HCT116 (cell line): ENCODE measurements at regions not wholly inside any gene's neighbourhood (a gene's known extent, or its start where the extent isn't known, plus 50 kb on each side); places are given as distances from the start of the nearest gene placed in this dataset.

ENCODE experiments used
- ATAC-seq: fragments of 200-7000 bp; cut with Tn5 transposase; 2 replicates; pipeline ENCODE4 v1.9.1; 2020; ENCODE audit warnings: mild to moderate bottlenecking, moderate library complexity
- BruUV-seq: library from RNA; stranded (reverse); fragments of 400-500 nt; replicated peaks from 2 replicates; lab custom pipeline; 2021; lab: Mats Ljungman, UMichigan
- CTCF ChIA-PET: fragments of 300-600 bp; sonication (Branson Sonifier 250); formaldehyde crosslinking; loops from one replicate; lab custom pipeline; 2021; ENCODE audit warnings: antibody characterized with exemption; lab: Charles Lee
- POLR2A ChIA-PET: fragments of 300-600, 350-600 bp; sonication (Branson Sonifier 250); formaldehyde crosslinking; loops from one replicate; lab custom pipeline; 2021; ENCODE audit warnings: antibody characterized with exemption; lab: Charles Lee
- RAD21 ChIA-PET, 2 experiments: fragments of 300-600 bp; sonication (Branson Sonifier 250); formaldehyde crosslinking; loops; one replicate each; lab custom pipeline; 2023; ENCODE audit warnings: low total read pairs in 2 of 2; ENCODE audit not compliant: uncharacterized antibody in 2 of 2, unreplicated experiment in 2 of 2, low non-redundant PET in 1 of 2; lab: Charles Lee
- DNase-seq: peaks from one replicate; pipeline ENCODE4 v3.0.0-alpha.2; 2010; ENCODE audit warnings: low read depth, low spot score
- H2AFZ ChIP-seq: fragments of 200-600 bp; shearing (Covaris generic), sonication (generic); 2 replicates; pipeline ENCODE4 v1.6.1; 2017; ENCODE audit warnings: low read depth, mixed run types, mixed read lengths, antibody characterized with exemption, low read length; ENCODE audit not compliant: poor library complexity, severe bottlenecking
- H3K27ac ChIP-seq: 2 replicates; pipeline ENCODE4 v1.5.1; 2012; ENCODE audit warnings: low read depth, low read length
- H3K27me3 ChIP-seq: fragments of 200-600 bp; sonication (generic); 2 replicates; pipeline ENCODE4 v1.6.1; 2016; ENCODE audit warnings: mixed run types, low read length, mixed read lengths; ENCODE audit not compliant: insufficient read depth
- H3K36me3 ChIP-seq, 2 experiments: fragments of 200-500 bp in 1 of 2; fragments of 200-600 bp in 1 of 2; sonication (Bioruptor generic) in 1 of 2; sonication (generic) in 1 of 2; 2 replicates each; pipeline versions ENCODE4 v1.5.1 to v1.6.1; 2014 to 2016; ENCODE audit warnings: low read length in 2 of 2, inconsistent platforms in 1 of 2, mixed read lengths in 1 of 2, mixed run types in 1 of 2; ENCODE audit not compliant: insufficient read depth in 2 of 2, control insufficient read depth in 1 of 2
- H3K4me1 ChIP-seq, 2 experiments: fragments of 200-600 bp in 1 of 2; sonication (generic) in 1 of 2; 2 replicates each; pipeline versions ENCODE4 v1.5.1 to v1.6.1; 2012 to 2017; ENCODE audit warnings: low read length in 2 of 2, inconsistent platforms in 1 of 2, mild to moderate bottlenecking in 1 of 2, mixed read lengths in 1 of 2, mixed run types in 1 of 2, moderate library complexity in 1 of 2; ENCODE audit not compliant: insufficient read depth in 2 of 2, control insufficient read depth in 1 of 2
- H3K4me2 ChIP-seq: fragments of 200-600 bp; sonication (generic); 2 replicates; pipeline ENCODE4 v1.6.1; 2017; ENCODE audit warnings: mixed run types, low read length, mixed read lengths
- H3K4me3 ChIP-seq, 2 experiments: fragments of 200-600 bp in 1 of 2; sonication (generic) in 1 of 2; replicated peaks in 1 of 2; 2 replicates each; pipeline ENCODE4 v1.5.1; 2011 to 2016; ENCODE audit warnings: low read length in 2 of 2, control low read depth in 1 of 2, low read depth in 1 of 2, mild to moderate bottlenecking in 1 of 2, mixed read lengths in 1 of 2, mixed run types in 1 of 2
- H3K79me2 ChIP-seq: fragments of 200-600 bp; sonication (generic); 2 replicates; pipeline ENCODE4 v1.6.1; 2017; ENCODE audit warnings: mild to moderate bottlenecking, mixed run types, low read length, moderate library complexity, mixed read lengths; ENCODE audit not compliant: insufficient read depth
- H3K9ac ChIP-seq: fragments of 200-600 bp; sonication (generic); 2 replicates; pipeline ENCODE4 v1.6.1; 2016; ENCODE audit warnings: low read length, mixed read lengths
- H3K9me2 ChIP-seq: fragments of 200-600 bp; sonication (generic), shearing (Covaris generic); 2 replicates; pipeline ENCODE4 v1.6.1; 2017; ENCODE audit warnings: mixed run types, mild to moderate bottlenecking, moderate library complexity; ENCODE audit not compliant: insufficient read depth
- H3K9me3 ChIP-seq, 2 experiments: fragments of 200-500 bp in 1 of 2; fragments of 200-600 bp in 1 of 2; sonication (Bioruptor generic) in 1 of 2; sonication (generic) in 1 of 2; 2 replicates each; pipeline ENCODE4 v1.6.1; 2014 to 2017; ENCODE audit warnings: low read length in 2 of 2, mixed read lengths in 2 of 2, inconsistent platforms in 1 of 2, low read depth in 1 of 2, mild to moderate bottlenecking in 1 of 2, mixed run types in 1 of 2, moderate library complexity in 1 of 2; ENCODE audit not compliant: control insufficient read depth in 1 of 2, insufficient read depth in 1 of 2
- H4K20me1 ChIP-seq: fragments of 200-600 bp; sonication (generic), shearing (Covaris generic); 2 replicates; pipeline ENCODE4 v1.6.1; 2017; ENCODE audit warnings: mixed run types, mild to moderate bottlenecking, moderate library complexity; ENCODE audit not compliant: insufficient read depth
- ATF3 ChIP-seq: IDR thresholded peaks from 2 replicates; pipeline ENCODE4 v1.6.1; 2012
- CBX3 ChIP-seq: IDR thresholded peaks from 2 replicates; pipeline ENCODE4 v1.6.1; 2012; ENCODE audit warnings: low read depth
- ELF1 ChIP-seq: IDR thresholded peaks from 2 replicates; pipeline ENCODE4 v1.6.1; 2012; ENCODE audit warnings: low read depth, borderline replicate concordance
- EZH2 ChIP-seq: fragments of 200-600 bp; sonication (generic); IDR thresholded peaks from 2 replicates; pipeline ENCODE4 v1.6.1; 2017; ENCODE audit warnings: antibody characterized with exemption, mixed run types
- EZH2phosphoT487 ChIP-seq: fragments of 200-600 bp; IDR thresholded peaks from 2 replicates; pipeline ENCODE4 v1.6.1; 2018; ENCODE audit warnings: antibody characterized with exemption, borderline replicate concordance
- FOSL1 ChIP-seq: IDR thresholded peaks from 2 replicates; pipeline ENCODE4 v1.6.1; 2012; ENCODE audit warnings: low read depth
- JUND ChIP-seq: IDR thresholded peaks from 2 replicates; pipeline ENCODE4 v1.6.1; 2012
- MAX ChIP-seq: IDR thresholded peaks from 2 replicates; pipeline ENCODE4 v1.6.1; 2012
- RAD21 ChIP-seq: IDR thresholded peaks from 2 replicates; pipeline ENCODE4 v1.6.1; 2012; ENCODE audit warnings: low read depth, mild to moderate bottlenecking
- SIN3A ChIP-seq: IDR thresholded peaks from 2 replicates; pipeline ENCODE4 v1.6.1; 2012; ENCODE audit warnings: low read depth
- SRF ChIP-seq: IDR thresholded peaks from 2 replicates; pipeline ENCODE4 v1.6.1; 2012; ENCODE audit warnings: low read depth
- TCF7L2 ChIP-seq: IDR thresholded peaks from 2 replicates; pipeline ENCODE4 v1.7.0; 2011; ENCODE audit warnings: borderline replicate concordance, inconsistent platforms; ENCODE audit not compliant: insufficient read depth, insufficient read length; ENCODE audit errors: extremely low read depth
- ZFX ChIP-seq: fragments of 450-650 bp; IDR thresholded peaks from 2 replicates; pipeline ENCODE4 v1.6.1; 2017
- intact Hi-C: fragments of 100-400 bp; cut with micrococcal nuclease; formaldehyde crosslinking; loops from 2 replicates; pipeline ENCODE4 v1.10.0; 2022

GRCh38 chr6:119539066-119539746, 189.6 kb upstream of the MAN1A1 start:
- ChIA-PET CTCF (interaction anchor here (0.7 kb wide), 1 partner anchor 181 kb away, joined by 3 read pairs; no protein-coding TSS in a partner anchor), RAD21 (no interaction called here), POLR2A (no interaction called here)
- H3K79me2 ChIP-seq = no peaks in the 10 kb centered on the region
- intact Hi-C loops = no loop called here
- H2AFZ ChIP-seq = no peak overlapping the region
- no peaks in the 10 kb centered on the region for H4K20me1 ChIP-seq
- H3K4me3 ChIP-seq = no peak overlapping the region
- no peak for TF ChIP-seq SIN3A
- TF ChIP-seq JUND = no peak
- no peak for TF ChIP-seq SRF
- TF ChIP-seq MAX = no peak
- no peak for TF ChIP-seq FOSL1
- TF ChIP-seq ATF3 = no peak
- no peak for TF ChIP-seq RAD21
- no peak for TF ChIP-seq EZH2phosphoT487
- TF ChIP-seq ZFX = no peak
- H3K4me2 ChIP-seq = no peak overlapping the region
- no peaks in the 10 kb centered on the region for H3K9me3 ChIP-seq
- H3K9ac ChIP-seq = no peak overlapping the region
- no TSS peak for BruUV-seq
- no peaks in the 10 kb centered on the region for H3K27me3 ChIP-seq
- no peaks in the 10 kb centered on the region for H3K36me3 ChIP-seq
- no peak overlapping the region for H3K27ac ChIP-seq
- no peaks in the 10 kb centered on the region for H3K9me2 ChIP-seq
- DNase-seq = no peak
- no peak for ATAC-seq
- H3K4me1 ChIP-seq = peaks cover 27 to 30% of the 10 kb centered on the region in 2 experiments

GRCh38 chr6:119536666-119537065, 187.1 kb upstream of the MAN1A1 start:
- intact Hi-C loops = no loop called here
- no peak for TF ChIP-seq MAX
- no peak for TF ChIP-seq SIN3A
- no peak for TF ChIP-seq TCF7L2
- TF ChIP-seq EZH2phosphoT487 = no peak
- no peak for TF ChIP-seq CBX3
- TF ChIP-seq SRF = no peak
- no peak for TF ChIP-seq EZH2
- no peak for TF ChIP-seq ELF1
- Histone ChIP-seq H3K27me3 (no peaks in the 10 kb centered on the region), H3K9ac (no peak overlapping the region), H4K20me1 (no peaks in the 10 kb centered on the region), H3K27ac (no peak overlapping the region), H2AFZ (no peak overlapping the region), H3K79me2 (no peaks in the 10 kb centered on the region), H3K9me2 (no peaks in the 10 kb centered on the region), H3K4me3 (no peak overlapping the region), H3K4me2 (no peak overlapping the region), H3K36me3 (no peaks in the 10 kb centered on the region), H3K9me3 (no peaks in the 10 kb centered on the region), H3K4me1 (peaks cover 35 to 41% of the 10 kb centered on the region in 2 experiments)
- ChIA-PET CTCF (no interaction called here), POLR2A (no interaction called here), RAD21 (no interaction called here)
- BruUV-seq = no TSS peak
- ATAC-seq = no peak
- DNase-seq = no peak
